Lower leg skin (tissue), 4 donors: ENCODE measurements at regions not wholly inside any gene's neighbourhood (a gene's known extent, or its start where the extent isn't known, plus 50 kb on each side); places are given as distances from the start of the nearest gene placed in this dataset.

Experiments
- DNase-seq, 2 donors: peaks; one replicate each; pipeline ENCODE4 v3.0.0-alpha.2; 2019; ENCODE audit warnings: low spot score in 2 of 2
- H3K4me3 ChIP-seq: fragments of 200-600 bp; sonication (generic); 2 replicates; pipeline ENCODE4 v1.5.1; 2017; ENCODE audit warnings: mild to moderate bottlenecking, low read depth; ENCODE audit not compliant: poor library complexity, severe bottlenecking
- CTCF ChIP-seq, 3 donors: fragments of 450-650 bp; IDR thresholded peaks; one replicate each; pipeline ENCODE4 v1.5.1; 2016; ENCODE audit warnings: antibody characterized with exemption in 3 of 3, mild to moderate bottlenecking in 3 of 3, moderate library complexity in 2 of 3
- POLR2A ChIP-seq, 2 donors: fragments of 450-650 bp; IDR thresholded peaks; one replicate each; pipeline ENCODE4 v1.6.1; 2016 to 2017; ENCODE audit warnings: antibody characterized with exemption in 2 of 2, mild to moderate bottlenecking in 1 of 2, moderate library complexity in 1 of 2
- WGBS, 2 donors: methylation state at CpG; one replicate each; pipeline ENCODE4 v1.1.5; 2018; 5-methylcytosine and 5-hydroxymethylcytosine counted together
- intact Hi-C: fragments of 100-400 bp; cut with DNase I; formaldehyde crosslinking; loops from one replicate; pipeline ENCODE4 v1.15.0; 2023; ENCODE audit warnings: low total_unique reads

- intact Hi-C loops, result no loop called here
- TF ChIP-seq POLR2A (IDR thresholded peaks at IDR 0.05) (no peak), CTCF (IDR thresholded peaks at IDR 0.05) (no peak)
- no peak for DNase-seq
- no peak overlapping the region for H3K4me3 ChIP-seq
- WGBS, 2 donors, result 69 to 71% methylated on average over 9 of the region's 9 CpGs
Observed at GRCh38 chr2:217160978-217161973, 301.4 kb upstream of the TNP1 start.

DNA sequence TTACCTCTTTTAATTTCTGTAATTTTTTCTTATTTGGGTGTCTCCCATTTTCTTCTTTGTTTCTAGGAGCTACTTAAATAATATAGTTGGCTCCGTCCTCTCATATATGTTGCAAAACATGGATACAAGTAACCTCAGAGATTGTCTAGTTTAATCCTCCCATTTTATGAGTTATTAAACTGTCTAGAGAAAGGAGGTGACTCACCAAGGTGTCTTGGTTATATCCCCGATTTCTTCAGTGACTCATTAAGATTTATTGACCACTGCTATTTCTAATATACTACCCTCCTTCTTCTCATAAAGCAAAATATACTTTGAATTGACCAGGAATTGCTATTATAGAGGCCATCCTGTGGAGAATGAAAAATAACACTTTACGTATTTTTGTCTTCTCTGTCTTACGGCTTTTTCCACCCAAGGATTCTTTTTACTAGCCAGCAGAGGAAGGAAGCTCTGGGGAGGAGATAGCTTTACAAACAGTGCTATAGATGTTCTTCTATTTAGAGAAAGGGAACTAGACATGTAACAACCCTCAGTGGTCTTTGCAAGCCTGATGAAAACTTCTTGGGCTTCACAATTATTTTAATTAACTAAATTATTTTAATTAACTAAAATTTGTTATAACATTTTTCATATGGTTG lies 300.4 kb upstream of the TNP1 start:
- no peak for DNase-seq
- no peak overlapping the region for H3K4me3 ChIP-seq
- TF ChIP-seq POLR2A (IDR thresholded peaks at IDR 0.05) (no peak), CTCF (IDR thresholded peaks at IDR 0.05) (no peak)
- WGBS, 2 donors, result 62 to 78% methylated on average over 4 of the region's 4 CpGs
- intact Hi-C loops, result no loop called here

- WGBS, 2 donors, result 95% methylated on average over 2 of the region's 2 CpGs
- DNase-seq, result no peak
- no peak for TF ChIP-seq CTCF (IDR thresholded peaks at IDR 0.05)
- no peak for TF ChIP-seq POLR2A (IDR thresholded peaks at IDR 0.05)
- no peak overlapping the region for H3K4me3 ChIP-seq
- intact Hi-C loops, result no loop called here
Observed at GRCh38 chr2:217158928-217159327, 299.1 kb upstream of the TNP1 start.

DNA sequence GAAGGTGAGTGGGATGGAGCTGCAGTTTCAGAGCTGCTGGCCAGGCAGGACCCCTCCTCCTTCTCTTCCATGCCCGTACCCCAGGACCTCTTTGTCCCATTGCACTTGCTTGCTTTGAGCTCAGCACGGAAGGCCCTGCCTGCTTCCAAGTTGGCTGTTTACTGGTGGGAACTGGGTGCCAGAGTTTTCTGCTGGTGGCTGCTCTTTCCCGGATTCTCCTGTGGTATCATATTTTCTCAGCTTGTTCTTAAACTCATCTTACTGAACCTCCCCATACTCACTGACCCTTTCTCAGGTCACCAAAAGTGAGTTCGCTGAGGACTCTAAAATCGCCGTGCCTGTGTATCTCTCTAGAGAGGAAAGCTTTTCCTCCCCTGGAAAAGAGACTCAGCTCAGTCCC lies 297.7 kb upstream of the TNP1 start:
- intact Hi-C loops, result no loop called here
- no peak overlapping the region for H3K4me3 ChIP-seq
- no peak for DNase-seq
- TF ChIP-seq POLR2A (IDR thresholded peaks at IDR 0.05) (no peak), CTCF (IDR thresholded peaks at IDR 0.05) (no peak)
- WGBS, 2 donors, result 96 to 98% methylated on average over 6 of the region's 6 CpGs

- H3K4me3 ChIP-seq, result no peak overlapping the region
- intact Hi-C loops, result no loop called here
- 97 to 98% methylated on average over 2 of the region's 2 CpGs for WGBS, 2 donors
- no peak for DNase-seq
- no peak for TF ChIP-seq CTCF (IDR thresholded peaks at IDR 0.05)
- no peak for TF ChIP-seq POLR2A (IDR thresholded peaks at IDR 0.05)
Observed at GRCh38 chr2:217156801-217157200, 296.9 kb upstream of the TNP1 start.
